ENCODE measurements at regions not wholly inside any gene's neighbourhood (a gene's known extent, or its start where the extent isn't known, plus 50 kb on each side); places are given as distances from the start of the nearest gene placed in this dataset.
"Not testable (repeated sequence)": the region's sequence is repeated elsewhere in the genome, so short reads cannot be mapped to it uniquely, and the experiment has no call there.

- DNase-seq (ENCODE audit: low spot score) = no peak
Measured at GRCh38 chr4:189600718-189601435, 339.8 kb upstream of the FRG1 start.

GRCh38 chr4:189602827-189603226, 337.8 kb upstream of the FRG1 start:
- not testable (repeated sequence) for DNase-seq (ENCODE audit: low spot score)

- not testable (repeated sequence) for DNase-seq (ENCODE audit: low spot score)
Measured at GRCh38 chr4:189610571-189610970, 330.1 kb upstream of the FRG1 start.

- DNase-seq (ENCODE audit: low spot score) = no peak
Measured at GRCh38 chr4:189613207-189613606, 327.5 kb upstream of the FRG1 start.

- DNase-seq (ENCODE audit: low spot score) = no peak
Measured at GRCh38 chr4:189615217-189615663, 325.4 kb upstream of the FRG1 start.

- not testable (repeated sequence) for DNase-seq (ENCODE audit: low spot score)
Measured at GRCh38 chr4:189617741-189618140, 322.9 kb upstream of the FRG1 start.

GRCh38 chr4:189619441-189620250, 321.0 kb upstream of the FRG1 start:
- DNase-seq (ENCODE audit: low spot score) = not testable (repeated sequence)

- DNase-seq (ENCODE audit: low spot score) = not testable (repeated sequence)
Measured at GRCh38 chr4:189622574-189622973, 318.1 kb upstream of the FRG1 start.

- DNase-seq (ENCODE audit: low spot score) = not testable (repeated sequence)
Measured at GRCh38 chr4:189627041-189627440, 313.6 kb upstream of the FRG1 start.

GRCh38 chr4:189629733-189630132, 310.9 kb upstream of the FRG1 start:
- DNase-seq (ENCODE audit: low spot score) = not testable (repeated sequence)

GRCh38 chr4:189630913-189631567, 309.6 kb upstream of the FRG1 start:
- not testable (repeated sequence) for DNase-seq (ENCODE audit: low spot score)

GRCh38 chr4:189631568-189631916, 309.1 kb upstream of the FRG1 start:
- DNase-seq (ENCODE audit: low spot score) = not testable (repeated sequence)

GRCh38 chr4:189650436-189650835, 290.2 kb upstream of the FRG1 start:
- DNase-seq (ENCODE audit: low spot score) = not testable (repeated sequence)

- DNase-seq (ENCODE audit: low spot score) = not testable (repeated sequence)
Measured at GRCh38 chr4:189653130-189653653, 287.5 kb upstream of the FRG1 start.

GRCh38 chr4:189653983-189654382, 286.7 kb upstream of the FRG1 start:
- not testable (repeated sequence) for DNase-seq (ENCODE audit: low spot score)

- DNase-seq (ENCODE audit: low spot score) = not testable (repeated sequence)
Measured at GRCh38 chr4:189654396-189654795, 286.3 kb upstream of the FRG1 start.

GRCh38 chr4:189655817-189656216, 284.9 kb upstream of the FRG1 start:
- not testable (repeated sequence) for DNase-seq (ENCODE audit: low spot score)

- no peak for DNase-seq (ENCODE audit: low spot score)
Measured at GRCh38 chr4:189656641-189657040, 284.0 kb upstream of the FRG1 start.

GRCh38 chr4:189658259-189658658, 282.4 kb upstream of the FRG1 start:
- DNase-seq (ENCODE audit: low spot score) = not testable (repeated sequence)

- not testable (repeated sequence) for DNase-seq (ENCODE audit: low spot score)
Measured at GRCh38 chr4:189658831-189659230, 281.8 kb upstream of the FRG1 start.

- no peak for DNase-seq (ENCODE audit: low spot score)
Measured at GRCh38 chr4:189659287-189659686, 281.4 kb upstream of the FRG1 start.

GRCh38 chr4:189660722-189661360, 279.8 kb upstream of the FRG1 start:
- DNase-seq (ENCODE audit: low spot score) = no peak

All from globus pallidus (tissue), 1 donor.